GM20000 (cell line): ENCODE measurements at regions not wholly inside any gene's neighbourhood (a gene's known extent, or its start where the extent isn't known, plus 50 kb on each side); places are given as distances from the start of the nearest gene placed in this dataset.

Experiments
- DNase-seq: peaks from one replicate; pipeline ENCODE4 v3.0.0; 2012; ENCODE audit warnings: low spot score
- TF ChIP-seq, protein P1 (sequence below): IDR thresholded peaks from 2 replicates; pipeline ENCODE4 v1.5.1; 2012; ENCODE audit warnings: mild to moderate bottlenecking, control low read depth; ENCODE audit errors: extremely low read depth, missing control alignments

DNA sequence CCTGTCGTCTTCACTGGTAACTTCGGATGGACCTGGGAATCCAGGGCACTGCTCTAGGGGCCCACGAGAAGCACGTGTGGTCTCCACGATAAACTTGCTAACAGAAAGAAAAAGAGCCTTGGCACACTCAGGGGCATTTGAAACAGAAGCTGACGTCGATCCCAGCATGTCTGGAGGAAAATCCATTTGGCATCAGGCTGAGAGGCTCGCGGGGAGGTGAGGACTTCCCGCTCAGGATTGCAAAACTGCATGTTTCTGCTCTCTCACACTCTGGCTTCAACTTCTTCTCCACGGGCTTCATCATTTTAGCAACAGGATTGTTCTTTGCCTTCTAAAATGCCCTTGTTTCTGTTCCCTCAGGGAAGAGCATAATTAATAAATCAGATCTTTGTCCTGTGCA, 181.7 kb upstream of the COPS8 start:
- TF ChIP-seq, protein P1, sequence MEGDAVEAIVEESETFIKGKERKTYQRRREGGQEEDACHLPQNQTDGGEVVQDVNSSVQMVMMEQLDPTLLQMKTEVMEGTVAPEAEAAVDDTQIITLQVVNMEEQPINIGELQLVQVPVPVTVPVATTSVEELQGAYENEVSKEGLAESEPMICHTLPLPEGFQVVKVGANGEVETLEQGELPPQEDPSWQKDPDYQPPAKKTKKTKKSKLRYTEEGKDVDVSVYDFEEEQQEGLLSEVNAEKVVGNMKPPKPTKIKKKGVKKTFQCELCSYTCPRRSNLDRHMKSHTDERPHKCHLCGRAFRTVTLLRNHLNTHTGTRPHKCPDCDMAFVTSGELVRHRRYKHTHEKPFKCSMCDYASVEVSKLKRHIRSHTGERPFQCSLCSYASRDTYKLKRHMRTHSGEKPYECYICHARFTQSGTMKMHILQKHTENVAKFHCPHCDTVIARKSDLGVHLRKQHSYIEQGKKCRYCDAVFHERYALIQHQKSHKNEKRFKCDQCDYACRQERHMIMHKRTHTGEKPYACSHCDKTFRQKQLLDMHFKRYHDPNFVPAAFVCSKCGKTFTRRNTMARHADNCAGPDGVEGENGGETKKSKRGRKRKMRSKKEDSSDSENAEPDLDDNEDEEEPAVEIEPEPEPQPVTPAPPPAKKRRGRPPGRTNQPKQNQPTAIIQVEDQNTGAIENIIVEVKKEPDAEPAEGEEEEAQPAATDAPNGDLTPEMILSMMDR: no peak
- no peak for DNase-seq

DNA sequence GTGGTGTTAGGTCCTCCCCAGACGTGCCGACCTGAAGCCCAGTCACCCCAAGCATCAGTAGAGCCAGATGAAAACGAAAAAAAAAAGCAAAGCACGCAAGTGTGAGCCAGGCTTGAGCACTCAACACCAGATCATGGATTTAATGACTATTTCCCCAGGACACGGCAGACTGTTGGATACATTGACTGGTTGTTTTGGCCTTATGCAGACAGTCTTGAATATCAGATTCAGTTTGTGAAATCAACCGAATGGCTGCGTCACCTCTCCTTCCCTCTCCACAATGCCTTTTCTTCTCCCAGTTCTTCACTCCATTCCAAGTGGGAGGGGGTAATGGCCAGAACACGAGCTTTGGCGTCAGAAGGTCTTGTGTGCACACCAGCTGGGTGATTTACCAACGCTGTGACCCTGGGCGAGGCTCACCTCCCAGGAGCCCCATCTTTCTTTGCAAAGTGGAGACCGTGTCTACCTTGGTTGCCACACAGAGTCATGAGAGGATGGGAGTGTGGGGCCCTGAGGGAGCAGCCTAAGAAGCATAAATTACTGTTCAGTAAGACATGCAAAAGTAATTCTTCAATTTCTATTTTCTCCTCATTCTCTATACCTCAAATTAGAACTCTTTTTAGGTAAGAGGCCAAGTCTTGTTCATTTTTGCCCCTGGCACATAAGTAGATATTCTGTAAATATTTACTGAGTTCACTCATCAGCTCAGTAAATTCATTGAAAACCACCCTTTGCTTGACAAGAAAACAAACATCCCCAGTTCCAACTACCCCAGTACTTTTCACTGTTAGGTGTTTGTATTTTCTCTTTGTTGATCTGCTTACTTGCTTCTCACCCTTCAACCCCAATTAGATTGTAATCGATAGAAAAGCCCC, 181.1 kb upstream of the COPS8 start:
- TF ChIP-seq, protein P1: no peak
- no peak for DNase-seq

DNA sequence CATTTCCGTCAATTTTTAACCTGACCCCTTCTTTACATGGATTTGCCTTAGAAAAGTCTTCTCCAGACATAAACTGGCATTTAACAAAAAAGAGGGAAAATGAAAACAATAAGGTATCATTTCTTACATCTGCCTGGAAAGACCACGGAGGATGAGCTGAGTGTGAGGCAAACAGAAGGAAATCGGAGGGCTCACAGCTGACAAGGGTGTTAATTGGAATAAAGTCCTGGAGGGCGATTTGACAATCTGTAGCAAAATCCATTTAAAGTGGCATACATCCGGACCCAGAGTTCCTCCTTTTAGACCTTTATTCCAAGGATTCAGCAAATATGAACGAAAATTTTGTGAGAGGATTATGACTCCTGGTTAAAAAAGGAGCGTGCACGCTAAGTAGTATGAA, 179.7 kb upstream of the COPS8 start:
- TF ChIP-seq, protein P1: no peak
- no peak for DNase-seq

DNA sequence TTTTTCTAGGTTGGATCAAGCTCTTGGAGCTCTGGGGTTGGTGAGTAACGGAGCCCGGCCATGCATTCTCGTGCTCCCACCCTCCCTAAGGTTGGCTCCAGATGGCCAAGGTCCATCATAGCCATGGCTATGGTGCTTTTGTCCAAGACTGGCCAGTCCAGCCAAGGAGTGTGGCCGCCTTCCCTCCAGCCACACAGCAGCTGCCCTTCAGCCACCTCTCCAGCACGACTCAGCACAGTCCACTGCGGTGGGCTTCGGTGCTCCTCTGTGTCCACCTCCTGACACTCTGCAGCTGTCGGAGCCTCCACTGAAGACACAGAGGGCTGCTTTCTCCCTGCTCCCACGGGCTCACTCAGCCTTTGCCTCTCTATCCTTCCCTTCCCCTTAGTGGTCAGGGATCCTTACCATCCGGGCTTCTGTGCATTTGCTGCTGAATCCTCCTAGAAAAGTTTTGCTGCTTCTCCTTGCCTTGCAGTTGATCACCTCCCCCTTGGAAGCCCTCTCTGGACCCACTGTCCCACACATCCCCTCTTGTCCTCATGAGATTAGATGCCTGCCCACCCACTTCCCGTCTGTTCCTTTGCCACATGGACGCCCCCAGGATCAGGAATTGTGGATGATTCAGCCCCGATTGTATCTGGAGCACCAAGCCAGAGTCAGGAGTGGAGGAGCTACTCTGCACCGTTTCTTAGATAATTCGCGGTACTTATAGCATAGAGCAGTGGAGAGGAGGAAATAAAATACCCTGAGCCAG, 177.1 kb upstream of the COPS8 start:
- TF ChIP-seq, protein P1: no peak
- no peak for DNase-seq

DNA sequence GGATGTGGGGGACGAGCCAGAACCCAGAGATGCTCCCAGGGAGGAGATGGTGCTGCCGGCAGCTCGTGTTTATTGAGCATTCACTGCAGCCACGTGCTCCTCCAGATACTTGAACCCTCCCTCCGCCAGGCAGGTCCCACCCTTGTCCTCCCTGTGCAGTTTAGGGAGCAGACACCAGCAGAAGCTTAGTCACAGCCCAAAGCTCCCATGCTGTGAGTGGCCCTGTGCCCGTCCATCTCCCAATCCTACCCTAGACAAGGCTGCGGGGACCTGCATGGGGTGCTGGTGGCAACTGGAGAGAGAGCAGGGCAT, 176.5 kb upstream of the COPS8 start:
- no peak for DNase-seq
- TF ChIP-seq, protein P1: no peak

DNA sequence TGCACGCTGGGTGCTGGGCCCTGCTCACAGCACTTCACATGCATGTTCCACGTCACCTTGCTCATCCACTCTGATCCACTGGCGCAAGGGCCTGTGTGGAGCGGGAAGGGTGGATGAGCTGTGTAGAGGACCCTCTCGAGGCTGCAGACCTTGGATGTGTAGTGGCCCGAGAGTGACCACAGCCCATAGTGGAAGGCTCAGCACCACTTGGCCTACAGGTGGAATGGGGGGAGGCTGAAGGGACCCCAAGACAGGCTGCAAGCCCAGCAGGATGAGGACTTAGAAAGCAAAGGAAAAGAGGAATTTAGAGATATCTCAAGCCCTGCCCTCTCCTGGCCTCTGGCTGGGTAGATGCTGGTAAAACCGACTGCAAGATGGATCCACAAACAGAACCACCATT, 175.9 kb upstream of the COPS8 start:
- TF ChIP-seq, protein P1: no peak
- no peak for DNase-seq

DNA sequence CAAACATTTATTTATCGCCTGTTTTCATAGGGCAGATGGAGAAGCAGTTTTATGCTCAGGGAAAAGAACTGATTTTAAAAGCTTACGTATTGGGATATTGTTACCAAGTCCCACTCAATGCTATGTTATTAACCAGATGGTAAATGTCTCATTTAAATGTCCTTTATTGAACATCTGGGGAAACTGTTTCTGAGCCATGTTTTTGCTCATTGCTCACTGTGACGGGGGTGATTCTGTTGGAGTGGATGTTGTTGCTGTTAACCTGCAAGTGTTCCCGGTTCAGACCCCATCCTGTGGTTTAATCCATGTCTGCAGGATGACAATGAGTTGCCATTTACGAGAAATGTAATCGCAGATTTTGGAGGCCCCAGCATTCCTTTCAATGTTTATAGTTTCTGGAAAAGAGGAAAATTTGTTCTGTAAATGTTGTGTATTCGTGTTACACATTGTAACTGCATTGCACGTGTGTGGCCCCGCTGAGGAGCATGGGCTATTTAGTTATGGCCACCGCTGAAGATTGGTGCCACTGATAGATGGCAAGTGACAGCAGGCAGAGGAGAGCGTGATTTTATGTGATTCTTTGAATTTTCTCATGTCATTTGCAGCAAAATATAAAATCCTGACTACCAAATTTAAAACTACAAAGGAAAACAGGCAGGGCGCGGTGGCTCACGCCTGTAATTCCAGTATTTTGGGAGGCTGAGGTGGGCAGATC, 174.8 kb upstream of the COPS8 start:
- TF ChIP-seq, protein P1: no peak
- DNase-seq: no peak
